K562 (cell line): ENCODE measurements at regions not wholly inside any gene's neighbourhood (a gene's known extent, or its start where the extent isn't known, plus 50 kb on each side); places are given as distances from the start of the nearest gene placed in this dataset.

Source experiments
- ATAC-seq: fragments of 200-7000 bp; cut with Tn5 transposase; 3 replicates; pipeline ENCODE4 v1.9.1; 2020; ENCODE audit warnings: moderate library complexity
- BruUV-seq: library from RNA; stranded (reverse); fragments of 400-500 nt; replicated peaks from 2 replicates; lab custom pipeline; 2021; lab: Mats Ljungman, UMichigan
- CTCF ChIA-PET: fragments of 300-600 bp; formaldehyde crosslinking; extraction: SDS; loops from one replicate; lab custom pipeline; 2021; ENCODE audit warnings: low intra/inter-chr PET ratio; lab: Yijun Ruan, JAX
- POLR2A ChIA-PET: fragments of 300-600, 350-650 bp; sonication (Branson Sonifier 250); formaldehyde crosslinking; extraction: SDS; loops from one replicate; lab custom pipeline; 2021; ENCODE audit warnings: antibody characterized with exemption, inconsistent platforms; lab: Yijun Ruan, JAX
- DNase-seq, 4 experiments: peaks; one replicate each; pipeline versions ENCODE4 v3.0.0 to v3.0.0-alpha.2; 2011 to 2018; ENCODE audit warnings: low spot score in 3 of 4, mixed read lengths in 3 of 4; ENCODE audit errors: extremely low read depth in 1 of 4
- FAIRE-seq: peaks from 2 replicates; lab custom pipeline; 2011; peaks lifted over from hg19 to GRCh38; lab: Jason Lieb, UNC
- H2AFZ ChIP-seq: 2 replicates; pipeline ENCODE4 v1.6.0; 2011; ENCODE audit warnings: low read depth, low read length, control low read depth, inconsistent platforms
- H3K27ac ChIP-seq: fragments of 200-600 bp; 3 replicates; pipeline ENCODE4 v1.8.0; 2011; ENCODE audit warnings: low read depth, mild to moderate bottlenecking, control low read depth, inconsistent platforms, low read length, moderate library complexity, mixed read lengths; ENCODE audit errors: extremely low read depth
- H3K27me3 ChIP-seq, 2 experiments: fragments of 300-600 bp in 1 of 2; 2 replicates in 1 of 2; 3 replicates in 1 of 2; pipeline versions ENCODE4 v1.6.0 to v1.8.0; 2011; ENCODE audit warnings: inconsistent platforms in 2 of 2, low read length in 2 of 2, mild to moderate bottlenecking in 1 of 2, mixed read lengths in 1 of 2, moderate library complexity in 1 of 2; ENCODE audit not compliant: control insufficient read depth in 2 of 2, insufficient read depth in 2 of 2
- H3K36me3 ChIP-seq: fragments of 300-600 bp; 3 replicates; pipeline ENCODE4 v1.8.0; 2011; ENCODE audit warnings: mild to moderate bottlenecking, low read length, inconsistent platforms; ENCODE audit not compliant: control insufficient read depth, insufficient read depth
- H3K4me1 ChIP-seq, 2 experiments: fragments of 200-600 bp in 1 of 2; replicated peaks in 1 of 2; 2 replicates in 1 of 2; 3 replicates in 1 of 2; pipeline versions ENCODE4 v1.5.1 to v1.8.0; 2011; ENCODE audit warnings: inconsistent platforms in 2 of 2, low read length in 2 of 2, mild to moderate bottlenecking in 1 of 2, mixed read lengths in 1 of 2, moderate library complexity in 1 of 2; ENCODE audit not compliant: control insufficient read depth in 2 of 2, insufficient read depth in 2 of 2
- H3K4me2 ChIP-seq: 2 replicates; pipeline ENCODE4 v1.6.1; 2011; ENCODE audit warnings: low read length, control low read depth, inconsistent platforms, mixed read lengths; ENCODE audit not compliant: insufficient read depth
- H3K4me3 ChIP-seq: fragments of 200-600 bp; sonication (generic), shearing (Covaris generic); 2 replicates; pipeline ENCODE4 v1.5.1; 2016; ENCODE audit warnings: control low read depth, inconsistent platforms
- H3K79me2 ChIP-seq: fragments of 200-600 bp; 3 replicates; pipeline ENCODE4 v1.8.0; 2011; ENCODE audit warnings: low read length, inconsistent platforms; ENCODE audit not compliant: control insufficient read depth, insufficient read depth
- H3K9ac ChIP-seq, 2 experiments: 2 replicates each; pipeline versions ENCODE4 v1.6.0 to v1.6.1; 2011; ENCODE audit warnings: low read depth in 2 of 2, low read length in 2 of 2, control low read depth in 1 of 2, inconsistent platforms in 1 of 2, mild to moderate bottlenecking in 1 of 2, mixed read lengths in 1 of 2; ENCODE audit not compliant: insufficient read depth in 1 of 2
- H3K9me1 ChIP-seq: one replicate; pipeline ENCODE4 v1.6.0; 2011; ENCODE audit warnings: inconsistent platforms, mild to moderate bottlenecking, low read length, moderate library complexity; ENCODE audit not compliant: control insufficient read depth, insufficient read depth
- H3K9me3 ChIP-seq: replicated peaks from 2 replicates; pipeline ENCODE4 v1.5.1; 2011; ENCODE audit warnings: low read depth, low read length, inconsistent platforms; ENCODE audit not compliant: control insufficient read depth, insufficient read depth
- H4K20me1 ChIP-seq: replicated peaks from 2 replicates; pipeline ENCODE4 v1.6.1; 2011; ENCODE audit warnings: low read length, inconsistent platforms, mixed read lengths; ENCODE audit not compliant: control insufficient read depth, insufficient read depth
- CTCF ChIP-seq, 3 experiments: IDR thresholded peaks in 2 of 3; conservative IDR thresholded peaks in 1 of 3; 2 replicates each; pipeline ENCODE4 v1.5.1; 2011 to 2012; ENCODE audit warnings: low read length in 3 of 3, mild to moderate bottlenecking in 3 of 3, control low read depth in 2 of 3, improper control_type of control experiment in 1 of 3, inconsistent platforms in 1 of 3, low read depth in 1 of 3, mixed read lengths in 1 of 3, moderate library complexity in 1 of 3; ENCODE audit not compliant: insufficient read depth in 2 of 3
- XRCC4 ChIP-seq: IDR thresholded peaks from one replicate; pipeline ENCODE4 v1.6.1; 2011; ENCODE audit not compliant: insufficient read depth, insufficient read length; ENCODE audit errors: extremely low read depth
- WGBS: fragments of 100-300 bp; shearing (Covaris generic); methylation state at CpG from one replicate; pipeline ENCODE4 v1.1.6; 2016; ENCODE audit warnings: low coverage, mixed read lengths; ENCODE audit not compliant: insufficient coverage; ENCODE audit errors: missing lambda C conversion rate; 5-methylcytosine and 5-hydroxymethylcytosine counted together
- in situ Hi-C: fragments of 300-500 bp; cut with MboI; formaldehyde crosslinking; loops from 4 replicates; pipeline ENCODE4 v1.15.0; 2018; ENCODE audit warnings: inconsistent platforms, mixed read lengths
- intact Hi-C: fragments of 100-400 bp; cut with micrococcal nuclease; formaldehyde crosslinking; loops from 2 replicates; pipeline ENCODE4 v1.14.2; 2022

GRCh38 chr3:59308684-59309083 lies 258.9 kb upstream of the CFAP20DC start:
- ChIA-PET CTCF (no interaction called here), POLR2A (no interaction called here)

More at GRCh38 chr3:59308684-59309083, 258.9 kb upstream of the CFAP20DC start:
- DNase-seq (peak in 1 of 4 experiments; percentile 4), FAIRE-seq (no peak), ATAC-seq (no peak)
- H3K27me3 ChIP-seq = no peaks in the 10 kb centered on the region
- in situ Hi-C loops = no loop called here
- intact Hi-C loops = no loop called here
- H3K36me3 ChIP-seq = no peaks in the 10 kb centered on the region
- no TSS peak for BruUV-seq
- H3K4me1 ChIP-seq = no peaks in the 10 kb centered on the region
- H3K9ac ChIP-seq = no peak overlapping the region
- no peaks in the 10 kb centered on the region for H3K9me1 ChIP-seq
- TF ChIP-seq CTCF (IDR thresholded peaks at IDR 0.05 in 2 of 3, conservative IDR thresholded peaks at IDR 0.05 in 1 of 3; ENCODE audit: insufficient read depth in 2 of 3, low read depth in 1 of 3, low read length in 3 of 3) = peak in 2 of 3 experiments; percentile 15; a peak in 1 of 6 replicates
- no peak for TF ChIP-seq XRCC4
- H3K4me3 ChIP-seq = no peak overlapping the region
- H4K20me1 ChIP-seq = no peaks in the 10 kb centered on the region
- 4% methylated on average over 4 of the region's 4 CpGs for WGBS
- H3K4me2 ChIP-seq = no peak overlapping the region
- no peak overlapping the region for H2AFZ ChIP-seq
- H3K27ac ChIP-seq = no peak overlapping the region
- H3K9me3 ChIP-seq = no peaks in the 10 kb centered on the region
- no peaks in the 10 kb centered on the region for H3K79me2 ChIP-seq
